NCI-H1694 treated with DMSO at 0.1 percent for 48 hours (cell line): ENCODE measurements at regions not wholly inside any gene's neighbourhood (a gene's known extent, or its start where the extent isn't known, plus 50 kb on each side); places are given as distances from the start of the nearest gene placed in this dataset.
"Not testable (repeated sequence)": the region's sequence is repeated elsewhere in the genome, so short reads cannot be mapped to it uniquely, and the experiment has no call there.

Experiments used
- DNase-seq: peaks from one replicate; lab custom pipeline; 2025; lab: John Stamatoyannopoulos, UW

GRCh38 chr14:62409169-62409568 lies 636.1 kb downstream of the KCNH5 start:
- no peak for DNase-seq

- DNase-seq: no peak
These were observed 635.5 kb downstream of the KCNH5 start for GRCh38 chr14:62409626-62410300.

GRCh38 chr14:62420847-62421246 lies 624.4 kb downstream of the KCNH5 start:
- no peak for DNase-seq

GRCh38 chr14:62428429-62429203 lies 616.6 kb downstream of the KCNH5 start:
- no peak for DNase-seq

- no peak for DNase-seq
These were observed 615.6 kb downstream of the KCNH5 start for GRCh38 chr14:62429683-62430082.

GRCh38 chr14:62431496-62431895 lies 613.8 kb downstream of the KCNH5 start:
- DNase-seq: no peak

GRCh38 chr14:62432955-62433354 lies 612.3 kb downstream of the KCNH5 start:
- no peak for DNase-seq

- DNase-seq: no peak
These were observed 609.0 kb downstream of the KCNH5 start for GRCh38 chr14:62436261-62436660.

- DNase-seq: no peak
These were observed 606.0 kb downstream of the KCNH5 start for GRCh38 chr14:62439210-62439609.

- no peak for DNase-seq
These were observed 601.5 kb downstream of the KCNH5 start for GRCh38 chr14:62443796-62444195.

- DNase-seq: no peak
These were observed 599.7 kb downstream of the KCNH5 start for GRCh38 chr14:62445570-62445969.

- DNase-seq: no peak
These were observed 594.0 kb downstream of the KCNH5 start for GRCh38 chr14:62451221-62451620.

GRCh38 chr14:62453226-62453625 lies 592.0 kb downstream of the KCNH5 start:
- no peak for DNase-seq

GRCh38 chr14:62455446-62455845 lies 589.8 kb downstream of the KCNH5 start:
- DNase-seq: no peak

- DNase-seq: no peak
These were observed 582.3 kb downstream of the KCNH5 start for GRCh38 chr14:62462988-62463387.

GRCh38 chr14:62468946-62469345 lies 576.3 kb downstream of the KCNH5 start:
- DNase-seq: no peak

GRCh38 chr14:62470935-62471334 lies 574.3 kb downstream of the KCNH5 start:
- DNase-seq: no peak

GRCh38 chr14:62491146-62491545 lies 554.1 kb downstream of the KCNH5 start:
- no peak for DNase-seq

- no peak for DNase-seq
These were observed 547.5 kb downstream of the KCNH5 start for GRCh38 chr14:62497708-62498107.

- no peak for DNase-seq
These were observed 544.1 kb downstream of the KCNH5 start for GRCh38 chr14:62501021-62501750.

GRCh38 chr14:62505045-62505444 lies 540.2 kb downstream of the KCNH5 start:
- DNase-seq: no peak

- not testable (repeated sequence) for DNase-seq
These were observed 523.9 kb downstream of the KCNH5 start for GRCh38 chr14:62521309-62521708.

- no peak for DNase-seq
These were observed 517.0 kb downstream of the KCNH5 start for GRCh38 chr14:62528296-62528695.
